HG02938 (cell line): ENCODE measurements at regions not wholly inside any gene's neighbourhood (a gene's known extent, or its start where the extent isn't known, plus 50 kb on each side); places are given as distances from the start of the nearest gene placed in this dataset.
A peak's percentile ranks its signal among the peaks of the same experiment; 100 is the strongest.
"Not testable (repeated sequence)": the region's sequence is repeated elsewhere in the genome, so short reads cannot be mapped to it uniquely, and the experiment has no call there.

Source experiments
- ATAC-seq: cut with Tn5 transposase; IDR thresholded peaks from one replicate; pipeline ENCODE4 v1.9.1; 2021; ENCODE audit warnings: mild to moderate bottlenecking, moderate library complexity; ENCODE audit not compliant: unreplicated experiment

DNA sequence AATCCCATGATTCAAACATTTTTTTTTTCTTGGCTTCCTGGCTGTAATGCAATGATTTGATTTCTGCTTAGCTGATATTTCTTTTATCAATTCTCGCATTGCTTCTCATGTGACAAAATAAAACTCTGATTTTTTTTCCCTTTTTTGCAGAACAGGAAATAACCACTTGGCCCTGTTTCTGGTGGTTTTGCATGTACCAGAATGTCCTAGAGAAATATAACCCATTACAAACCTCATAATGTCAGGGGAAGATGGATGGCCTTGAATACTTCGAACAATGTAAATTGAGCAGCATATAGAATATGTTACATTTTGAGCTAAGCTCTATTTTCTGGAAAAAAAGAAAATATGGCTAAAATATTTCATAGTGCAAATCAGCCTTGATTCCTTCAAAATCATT lies 275.6 kb downstream of the RAP2B start:
- no peak for ATAC-seq

DNA sequence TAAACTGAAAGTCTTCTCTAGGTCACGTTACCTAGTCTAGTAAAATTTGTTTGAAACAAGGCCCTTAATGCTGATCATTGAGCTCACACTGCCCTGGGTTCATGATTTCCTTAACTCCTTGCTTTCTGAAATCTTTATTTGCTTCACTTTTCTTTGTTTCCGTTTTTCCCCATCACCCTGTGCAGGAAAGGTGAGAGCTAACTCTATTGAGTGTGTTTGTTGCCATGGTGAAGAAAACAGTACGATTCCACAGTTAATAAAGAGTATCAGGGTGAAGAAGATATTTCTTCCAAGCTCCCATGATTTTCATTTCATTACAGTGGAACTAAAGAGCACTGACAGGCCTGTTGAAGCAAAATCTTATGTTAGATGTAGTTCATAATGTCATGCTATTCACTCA lies 276.2 kb downstream of the RAP2B start:
- ATAC-seq, result no peak

DNA sequence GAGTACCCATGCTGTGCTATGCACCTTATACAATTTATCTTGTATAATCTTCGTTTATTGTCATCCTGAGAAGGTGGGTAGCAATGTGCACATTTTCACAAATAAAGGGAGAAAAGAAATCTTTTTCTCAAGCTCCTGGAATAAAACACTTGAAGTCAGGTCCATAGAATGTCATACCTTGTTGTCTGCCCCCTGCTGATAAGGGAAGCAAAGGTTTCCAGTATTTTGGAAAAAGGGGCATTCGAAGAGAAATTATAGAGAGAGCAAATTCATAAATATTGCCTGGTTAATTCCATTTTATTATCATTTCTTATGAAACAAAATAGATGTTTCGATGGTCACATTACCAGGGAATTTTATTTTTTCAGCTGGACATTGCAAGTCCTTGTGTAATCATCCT lies 277.8 kb downstream of the RAP2B start:
- no peak for ATAC-seq

DNA sequence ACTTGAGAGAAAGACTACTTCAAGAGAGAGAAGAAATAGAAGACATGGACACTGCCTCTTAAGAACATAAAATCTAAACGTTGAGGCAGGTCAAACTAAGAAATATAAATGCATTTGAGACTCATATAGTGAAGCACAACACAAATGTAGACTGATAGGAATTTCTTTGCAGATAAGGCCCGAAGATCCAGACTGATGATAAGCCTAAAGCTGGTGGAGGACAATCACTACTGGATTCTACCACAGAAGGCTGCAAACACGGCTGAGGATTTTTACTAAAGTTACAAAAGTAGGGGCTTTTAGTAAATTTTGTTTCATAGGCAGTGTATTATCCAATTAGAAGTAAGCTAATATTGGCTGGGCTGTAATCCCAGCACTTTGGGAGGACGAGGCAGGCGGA lies 278.3 kb downstream of the RAP2B start:
- ATAC-seq, result no peak

DNA sequence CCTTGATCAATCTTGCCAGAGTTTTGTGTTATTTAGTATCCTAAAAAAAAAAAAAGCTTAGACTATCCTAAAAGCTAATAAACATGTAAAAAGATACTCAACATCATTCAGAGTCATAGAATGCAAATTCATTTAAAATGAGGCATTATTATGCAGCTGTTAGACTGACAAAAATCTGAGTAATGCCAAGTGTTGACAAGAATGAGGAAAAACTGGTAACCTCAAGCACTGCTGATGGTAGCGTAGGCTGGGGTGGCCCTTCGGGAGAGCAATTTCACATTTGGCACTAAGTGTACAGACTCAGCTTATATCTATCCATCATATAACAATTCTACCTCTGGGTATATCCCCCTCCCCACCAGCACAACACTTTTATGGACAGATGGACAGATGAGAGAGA lies 280.4 kb downstream of the RAP2B start:
- ATAC-seq, result no peak

DNA sequence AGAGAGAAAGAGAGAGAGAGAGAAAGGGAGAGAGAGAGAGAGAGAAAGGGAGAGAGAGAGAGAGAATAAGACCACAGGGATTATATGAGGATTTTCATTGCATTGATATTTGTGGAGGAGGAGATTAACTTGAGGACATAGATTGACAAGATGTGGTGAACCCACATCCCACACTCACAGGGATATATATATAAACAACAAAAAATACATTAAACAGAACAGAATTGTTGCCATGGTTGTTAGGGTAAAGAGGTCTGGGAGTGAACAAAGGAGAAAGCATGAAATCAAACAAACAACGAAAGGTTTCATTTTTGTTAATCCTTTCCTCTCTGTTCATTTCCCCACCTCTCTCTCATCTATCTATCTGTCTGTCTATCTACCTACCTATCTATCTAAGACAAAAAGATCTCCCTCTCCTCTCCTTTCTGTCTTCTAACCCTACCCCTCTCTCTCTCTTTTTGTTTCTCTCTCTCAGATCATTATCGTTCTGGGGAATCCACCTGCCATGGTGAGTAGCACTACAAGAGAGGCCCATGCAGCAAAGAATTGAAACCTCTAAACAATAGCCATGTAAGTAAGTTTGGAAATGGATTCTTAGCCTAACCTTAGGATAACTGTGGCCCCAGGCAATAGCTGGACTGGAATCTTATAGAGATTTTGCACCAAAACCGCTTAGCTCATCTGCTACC lies 280.9 kb downstream of the RAP2B start:
- no peak for ATAC-seq

- ATAC-seq, result no peak
Observed at GRCh38 chr3:153443961-153444360, 281.9 kb downstream of the RAP2B start.

DNA sequence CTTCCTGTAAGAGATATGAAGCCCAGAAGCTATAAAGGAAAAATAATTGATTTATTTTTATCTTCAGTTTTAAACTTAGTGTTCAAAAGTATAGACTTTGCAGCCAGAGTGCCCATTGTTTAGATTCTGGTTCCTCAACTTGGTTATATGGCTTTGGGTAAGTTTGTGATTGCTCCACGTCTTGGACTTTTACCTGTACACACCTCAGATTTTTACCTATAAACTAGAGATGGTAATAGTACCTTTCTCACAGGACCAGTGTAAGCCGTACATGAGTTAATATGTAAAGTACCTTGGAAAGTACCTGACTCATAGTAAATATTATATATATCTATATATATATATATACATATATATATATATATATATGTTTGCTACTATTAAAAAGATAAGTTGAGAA lies 283.8 kb downstream of the RAP2B start:
- ATAC-seq, result no peak

GRCh38 chr3:153448151-153448829 lies 286.3 kb downstream of the RAP2B start:
- no peak for ATAC-seq

DNA sequence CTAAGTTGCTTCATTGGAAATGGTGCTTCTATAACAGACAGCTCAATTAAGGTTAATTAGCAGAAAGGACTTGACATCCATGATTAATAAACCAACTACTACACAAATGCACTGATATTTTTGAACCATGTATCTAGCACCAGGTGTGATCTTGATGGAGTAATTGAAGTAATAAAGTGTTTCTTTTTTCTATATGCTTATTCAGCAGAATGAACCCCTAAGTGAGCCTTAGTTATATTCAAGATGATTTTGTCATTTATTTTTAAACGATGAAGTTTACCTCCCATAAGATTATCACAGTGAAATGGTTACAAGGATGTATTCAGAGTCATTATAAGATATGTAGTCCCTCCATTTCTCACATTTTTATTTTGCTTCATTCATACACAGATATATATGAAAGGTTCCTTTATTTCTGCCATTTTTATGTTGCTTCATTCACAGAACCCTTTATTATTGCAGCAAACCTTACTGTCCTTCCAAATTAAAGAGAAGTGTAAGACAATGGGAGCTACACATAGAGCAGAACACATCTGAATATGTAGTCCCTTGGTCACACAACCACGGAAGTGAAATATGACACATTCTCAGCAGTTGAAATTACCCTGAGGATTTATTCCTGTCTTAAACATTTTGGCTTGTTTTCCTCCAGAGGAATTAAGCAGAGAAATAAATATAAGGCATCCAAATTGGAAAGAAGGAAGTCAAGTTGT lies 295.0 kb downstream of the RAP2B start:
- ATAC-seq, result no peak

- no peak for ATAC-seq
Observed at GRCh38 chr3:153458881-153459280, 296.9 kb downstream of the RAP2B start.

DNA sequence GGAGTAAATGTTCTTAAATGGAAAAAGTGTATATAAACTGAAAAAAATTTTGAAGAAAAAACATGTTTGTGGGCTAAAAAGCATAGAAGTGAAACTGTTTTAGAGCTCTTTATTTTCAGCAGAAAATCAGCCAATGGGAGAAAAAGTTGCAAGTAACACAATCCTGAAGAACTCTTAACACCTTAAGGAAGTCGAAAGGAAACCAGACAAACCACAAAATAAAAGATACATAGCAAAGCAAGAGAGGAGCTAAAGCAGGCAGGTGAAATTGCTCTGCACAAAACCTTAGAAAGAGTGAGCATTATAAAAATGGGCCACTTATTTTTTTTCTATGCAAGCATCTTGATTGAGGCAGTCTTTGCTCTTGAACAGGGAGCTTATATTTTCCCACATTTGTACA lies 300.5 kb downstream of the RAP2B start:
- no peak for ATAC-seq

- ATAC-seq, result peak; percentile 83
Observed at GRCh38 chr3:153463895-153464294, 301.9 kb downstream of the RAP2B start.

DNA sequence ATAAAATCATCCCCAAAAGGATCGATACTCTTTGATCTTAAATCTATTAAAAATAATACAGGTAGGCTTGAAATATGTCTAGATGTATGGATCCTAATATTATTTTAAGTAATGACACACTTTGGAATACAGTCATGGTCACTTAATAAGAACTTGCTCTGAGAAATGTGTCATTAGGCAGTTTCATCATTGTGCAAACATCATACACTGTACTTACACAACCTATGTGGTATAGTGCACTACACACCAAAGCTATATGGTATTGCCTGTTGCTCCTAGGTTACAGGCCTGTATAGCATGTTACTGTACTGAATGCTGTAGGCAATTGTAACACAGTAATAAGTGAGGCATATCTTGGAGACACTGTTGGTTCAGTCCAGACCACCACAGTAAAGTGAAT lies 307.1 kb downstream of the RAP2B start:
- ATAC-seq, result no peak

GRCh38 chr3:153484842-153485241 lies 322.8 kb downstream of the RAP2B start:
- no peak for ATAC-seq

- ATAC-seq, result no peak
Observed at GRCh38 chr3:153495422-153495821, 333.4 kb downstream of the RAP2B start.

DNA sequence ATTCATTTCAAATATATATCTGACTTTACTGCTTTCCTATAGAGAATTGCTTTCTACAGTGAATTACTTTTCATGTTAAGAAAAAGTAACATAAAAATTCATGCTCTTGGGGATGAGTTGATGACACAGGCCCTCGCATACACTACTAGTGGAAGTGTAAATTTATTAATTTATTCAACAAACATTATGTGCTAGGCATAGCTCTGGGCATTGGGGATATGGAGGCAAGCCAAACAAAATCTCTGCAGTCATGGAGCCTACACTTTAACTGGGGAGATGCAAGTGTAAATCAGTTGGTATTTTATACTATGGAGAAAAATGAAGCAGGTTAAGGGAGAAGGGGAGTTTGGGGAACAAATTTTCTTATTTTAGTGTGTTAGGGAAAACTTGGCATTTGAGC lies 340.7 kb downstream of the RAP2B start:
- no peak for ATAC-seq

DNA sequence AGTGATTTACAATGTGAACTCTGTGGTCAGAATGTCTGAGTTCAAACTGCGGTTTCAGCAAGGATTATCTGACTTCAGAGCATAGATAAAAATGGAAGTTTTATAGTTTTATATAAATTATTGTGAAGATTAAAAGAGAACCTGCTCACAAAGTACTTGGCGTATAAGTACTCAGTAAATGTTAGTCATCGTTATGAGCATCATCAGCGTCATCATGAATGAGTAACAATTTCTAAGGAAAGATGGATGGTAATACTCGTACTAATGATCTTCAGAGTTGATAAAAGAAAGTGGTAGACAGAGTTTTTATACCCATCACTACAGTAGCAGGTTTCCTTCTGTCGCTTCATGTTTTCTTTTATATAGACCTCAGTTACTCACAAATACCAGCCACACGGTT lies 341.8 kb downstream of the RAP2B start:
- ATAC-seq, result no peak

DNA sequence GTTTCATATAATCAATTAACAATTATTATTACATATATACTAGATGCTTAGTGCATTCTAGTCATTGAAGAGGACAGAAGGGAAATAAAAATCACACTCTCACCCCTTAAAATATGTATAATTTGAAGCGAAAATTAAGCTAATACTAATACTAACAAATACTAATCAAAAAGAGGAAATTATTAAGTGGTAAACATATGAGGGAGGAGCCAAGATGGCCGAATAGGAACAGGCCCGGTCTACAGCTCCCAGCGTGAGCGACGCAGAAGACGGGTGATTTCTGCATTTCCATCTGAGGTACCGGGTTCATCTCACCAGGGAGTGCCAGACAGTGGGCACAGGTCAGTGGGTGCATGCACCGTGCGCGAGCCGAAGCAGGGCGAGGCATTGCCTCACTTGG lies 344.2 kb downstream of the RAP2B start:
- ATAC-seq, result not testable (repeated sequence)

- not testable (repeated sequence) for ATAC-seq
Observed at GRCh38 chr3:153506686-153507085, 344.7 kb downstream of the RAP2B start.

DNA sequence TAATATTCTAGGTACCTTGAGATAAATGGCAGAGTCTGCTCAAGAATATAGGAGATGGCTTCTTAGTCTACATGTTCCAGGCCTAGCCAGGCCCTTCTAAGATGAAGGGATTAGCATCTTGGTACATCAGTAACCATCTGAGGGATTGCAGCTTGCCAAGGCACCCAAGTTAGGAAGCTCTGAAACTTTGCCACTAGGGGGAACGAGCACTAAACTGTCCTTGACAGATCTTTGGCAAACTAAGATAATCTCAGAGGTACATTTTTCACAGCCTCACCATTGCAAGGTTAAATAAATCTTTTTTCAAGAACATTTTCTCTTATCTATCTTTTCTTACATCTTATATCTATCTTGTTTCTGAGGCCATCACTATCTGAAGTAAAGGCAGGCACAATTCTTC lies 351.2 kb downstream of the RAP2B start:
- ATAC-seq, result no peak

DNA sequence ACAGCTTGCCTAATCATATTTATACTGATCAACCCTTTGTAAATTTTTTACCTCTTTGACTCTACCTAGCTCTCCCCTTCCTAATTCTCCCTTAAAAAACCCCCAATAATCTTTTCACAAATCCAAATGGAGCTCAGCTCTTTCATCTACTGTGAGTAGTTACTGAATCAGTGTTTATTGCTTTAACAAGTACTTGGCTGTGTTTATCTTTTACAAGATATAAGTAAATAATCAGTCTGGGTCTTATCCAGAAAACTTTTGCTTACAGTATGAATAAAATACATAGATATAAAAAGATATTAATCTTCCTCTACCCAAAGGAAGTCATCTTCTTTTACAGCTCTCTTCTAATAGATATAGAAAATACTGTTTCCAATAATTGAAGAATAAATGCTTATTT lies 366.4 kb downstream of the RAP2B start:
- ATAC-seq, result no peak
